ENCODE measurements at regions not wholly inside any gene's neighbourhood (a gene's known extent, or its start where the extent isn't known, plus 50 kb on each side); places are given as distances from the start of the nearest gene placed in this dataset.

- TF ChIP-seq CTCF (conservative IDR thresholded peaks at IDR 0.05; ENCODE audit: low read length) (no peak), EZH2phosphoT487 (IDR thresholded peaks at IDR 0.05; ENCODE audit: borderline replicate concordance) (no peak)
- no peaks in the 10 kb centered on the region for H3K27me3 ChIP-seq (ENCODE audit: insufficient read depth, low read length, poor library complexity, severe bottlenecking)
- H3K79me2 ChIP-seq (ENCODE audit: insufficient read depth, low read length): no peaks in the 10 kb centered on the region
- no peaks in the 10 kb centered on the region for H3K9me2 ChIP-seq (replicated peaks; ENCODE audit: low read depth, low read length)
- no peak overlapping the region for H3K9ac ChIP-seq (ENCODE audit: low read depth, low read length, poor library complexity, severe bottlenecking)
- no peaks in the 10 kb centered on the region for H3K4me1 ChIP-seq (ENCODE audit: insufficient read depth, low read length, poor library complexity, severe bottlenecking)
- no peak overlapping the region for H3K4me3 ChIP-seq (ENCODE audit: low read length, poor library complexity, severe bottlenecking)
- H4K20me1 ChIP-seq (ENCODE audit: insufficient read depth, low read length, poor library complexity, severe bottlenecking): no peaks in the 10 kb centered on the region
- no peak overlapping the region for H2AFZ ChIP-seq (ENCODE audit: low read length)
- H3K36me3 ChIP-seq (ENCODE audit: insufficient read depth, low read length): no peaks in the 10 kb centered on the region
- no peaks in the 10 kb centered on the region for H3K9me3 ChIP-seq (ENCODE audit: insufficient read depth, low read depth, low read length)
- no peaks in the 10 kb centered on the region for H3F3A ChIP-seq (ENCODE audit: low read depth)
- H3K4me2 ChIP-seq (ENCODE audit: low read depth, low read length, poor library complexity, severe bottlenecking): no peak overlapping the region
Observed at GRCh38 chr10:84698989-84699388, 370.6 kb downstream of the CCSER2 start.

- no peaks in the 10 kb centered on the region for H3K36me3 ChIP-seq (ENCODE audit: insufficient read depth, low read length)
- H3K4me2 ChIP-seq (ENCODE audit: low read depth, low read length, poor library complexity, severe bottlenecking): no peak overlapping the region
- H3F3A ChIP-seq (ENCODE audit: low read depth): no peaks in the 10 kb centered on the region
- H3K9me2 ChIP-seq (replicated peaks; ENCODE audit: low read depth, low read length): no peaks in the 10 kb centered on the region
- H4K20me1 ChIP-seq (ENCODE audit: insufficient read depth, low read length, poor library complexity, severe bottlenecking): no peaks in the 10 kb centered on the region
- TF ChIP-seq CTCF (conservative IDR thresholded peaks at IDR 0.05; ENCODE audit: low read length) (no peak), EZH2phosphoT487 (IDR thresholded peaks at IDR 0.05; ENCODE audit: borderline replicate concordance) (no peak)
- no peak overlapping the region for H2AFZ ChIP-seq (ENCODE audit: low read length)
- no peak overlapping the region for H3K9ac ChIP-seq (ENCODE audit: low read depth, low read length, poor library complexity, severe bottlenecking)
- no peak overlapping the region for H3K4me3 ChIP-seq (ENCODE audit: low read length, poor library complexity, severe bottlenecking)
- H3K4me1 ChIP-seq (ENCODE audit: insufficient read depth, low read length, poor library complexity, severe bottlenecking): no peaks in the 10 kb centered on the region
- H3K9me3 ChIP-seq (ENCODE audit: insufficient read depth, low read depth, low read length): no peaks in the 10 kb centered on the region
- H3K27me3 ChIP-seq (ENCODE audit: insufficient read depth, low read length, poor library complexity, severe bottlenecking): no peaks in the 10 kb centered on the region
- no peaks in the 10 kb centered on the region for H3K79me2 ChIP-seq (ENCODE audit: insufficient read depth, low read length)
Observed at GRCh38 chr10:84700668-84701369, 372.4 kb downstream of the CCSER2 start.

- no peak overlapping the region for H3K9ac ChIP-seq (ENCODE audit: low read depth, low read length, poor library complexity, severe bottlenecking)
- H4K20me1 ChIP-seq (ENCODE audit: insufficient read depth, low read length, poor library complexity, severe bottlenecking): no peaks in the 10 kb centered on the region
- no peaks in the 10 kb centered on the region for H3K4me1 ChIP-seq (ENCODE audit: insufficient read depth, low read length, poor library complexity, severe bottlenecking)
- no peaks in the 10 kb centered on the region for H3F3A ChIP-seq (ENCODE audit: low read depth)
- no peak overlapping the region for H3K4me3 ChIP-seq (ENCODE audit: low read length, poor library complexity, severe bottlenecking)
- H3K79me2 ChIP-seq (ENCODE audit: insufficient read depth, low read length): no peaks in the 10 kb centered on the region
- TF ChIP-seq EZH2phosphoT487 (IDR thresholded peaks at IDR 0.05; ENCODE audit: borderline replicate concordance) (no peak), CTCF (conservative IDR thresholded peaks at IDR 0.05; ENCODE audit: low read length) (no peak)
- no peaks in the 10 kb centered on the region for H3K27me3 ChIP-seq (ENCODE audit: insufficient read depth, low read length, poor library complexity, severe bottlenecking)
- H3K36me3 ChIP-seq (ENCODE audit: insufficient read depth, low read length): no peaks in the 10 kb centered on the region
- H2AFZ ChIP-seq (ENCODE audit: low read length): no peak overlapping the region
- no peaks in the 10 kb centered on the region for H3K9me2 ChIP-seq (replicated peaks; ENCODE audit: low read depth, low read length)
- H3K4me2 ChIP-seq (ENCODE audit: low read depth, low read length, poor library complexity, severe bottlenecking): no peak overlapping the region
- H3K9me3 ChIP-seq (ENCODE audit: insufficient read depth, low read depth, low read length): no peaks in the 10 kb centered on the region
Observed at GRCh38 chr10:84701370-84701720, 373.0 kb downstream of the CCSER2 start.

Measured in Loucy (cell line).